ENCODE measurements at regions not wholly inside any gene's neighbourhood (a gene's known extent, or its start where the extent isn't known, plus 50 kb on each side); places are given as distances from the start of the nearest gene placed in this dataset.

DNA sequence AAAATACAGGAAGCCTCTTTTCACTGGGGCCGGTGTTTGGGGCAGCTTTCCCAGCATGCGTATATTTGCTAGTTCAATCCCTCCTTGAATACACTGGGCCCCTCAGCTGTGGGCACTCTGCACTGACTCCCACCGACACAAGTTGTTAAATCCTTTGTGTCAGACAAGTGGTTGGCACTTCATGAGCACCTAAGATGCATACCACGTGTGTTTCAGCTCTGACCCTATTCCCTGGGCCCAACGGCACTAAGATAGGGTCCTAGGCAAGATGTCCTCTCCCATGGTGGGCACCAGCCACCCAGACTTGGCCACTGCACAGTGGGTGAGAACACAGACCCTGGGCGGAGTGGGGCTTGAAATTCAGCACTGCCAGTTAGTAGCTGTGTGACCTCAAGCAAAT, 173.8 kb downstream of the BCL11B start:
- Histone ChIP-seq H3K4me1 (peaks cover 11% of the 10 kb centered on the region), H3K36me3 (no peaks in the 10 kb centered on the region), H3K4me3 (no peak overlapping the region), H3K9me3 (replicated peaks) (no peaks in the 10 kb centered on the region), H3K27me3 (no peaks in the 10 kb centered on the region), H3K27ac (no peak overlapping the region)
- no peak for DNase-seq

DNA sequence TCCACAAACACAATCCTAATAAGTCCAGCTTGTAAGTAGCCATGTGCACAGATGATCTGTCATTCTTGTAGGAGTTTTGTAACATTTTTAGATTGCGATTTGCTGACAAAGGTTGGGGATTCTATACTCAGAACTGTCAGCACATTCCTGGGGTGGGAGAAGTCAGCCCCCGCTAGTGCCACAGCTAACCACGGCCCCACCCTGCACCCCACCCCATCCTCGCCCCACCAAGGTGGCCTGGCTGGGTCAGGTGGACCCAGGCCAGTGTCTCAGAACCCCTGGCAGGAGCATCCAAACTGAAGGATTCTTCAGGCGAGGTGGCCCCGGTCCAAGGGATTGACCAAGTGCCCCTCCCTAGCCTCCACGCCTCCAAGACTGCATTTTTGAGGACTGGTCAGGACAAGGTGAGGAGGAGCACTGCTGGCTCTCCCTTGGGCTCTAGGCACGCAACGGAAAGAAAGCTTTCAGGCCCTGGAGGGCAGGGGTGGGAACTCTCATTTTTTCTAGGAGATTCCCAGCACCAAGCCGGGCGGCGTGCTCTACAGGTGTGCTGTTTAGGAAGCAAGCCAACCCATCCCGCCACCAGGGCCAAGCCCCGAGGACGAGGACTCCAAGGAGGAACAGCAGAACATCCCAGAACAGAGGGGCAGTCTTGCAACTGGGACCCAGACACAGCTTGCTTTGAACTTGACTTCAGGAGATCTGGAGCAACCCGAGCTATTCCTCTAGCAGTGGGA, 172.8 kb downstream of the BCL11B start:
- no peaks in the 10 kb centered on the region for H3K36me3 ChIP-seq
- no peak overlapping the region for H3K27ac ChIP-seq
- DNase-seq: no peak
- H3K4me3 ChIP-seq: no peak overlapping the region
- H3K9me3 ChIP-seq (replicated peaks): no peaks in the 10 kb centered on the region
- peaks cover 3% of the 10 kb centered on the region for H3K4me1 ChIP-seq
- no peaks in the 10 kb centered on the region for H3K27me3 ChIP-seq

- Histone ChIP-seq H3K36me3 (no peaks in the 10 kb centered on the region), H3K27ac (no peak overlapping the region), H3K27me3 (no peaks in the 10 kb centered on the region), H3K4me1 (no peaks in the 10 kb centered on the region; the same call in 1 of the 2 replicates), H3K4me3 (no peak overlapping the region), H3K9me3 (replicated peaks) (0 out of 2 replicates have a peak, but pooled peaks cover 2% of the 10 kb centered on the region)
- DNase-seq: no peak
Measured at GRCh38 chr14:99100497-99101270, 171.3 kb downstream of the BCL11B start.

DNA sequence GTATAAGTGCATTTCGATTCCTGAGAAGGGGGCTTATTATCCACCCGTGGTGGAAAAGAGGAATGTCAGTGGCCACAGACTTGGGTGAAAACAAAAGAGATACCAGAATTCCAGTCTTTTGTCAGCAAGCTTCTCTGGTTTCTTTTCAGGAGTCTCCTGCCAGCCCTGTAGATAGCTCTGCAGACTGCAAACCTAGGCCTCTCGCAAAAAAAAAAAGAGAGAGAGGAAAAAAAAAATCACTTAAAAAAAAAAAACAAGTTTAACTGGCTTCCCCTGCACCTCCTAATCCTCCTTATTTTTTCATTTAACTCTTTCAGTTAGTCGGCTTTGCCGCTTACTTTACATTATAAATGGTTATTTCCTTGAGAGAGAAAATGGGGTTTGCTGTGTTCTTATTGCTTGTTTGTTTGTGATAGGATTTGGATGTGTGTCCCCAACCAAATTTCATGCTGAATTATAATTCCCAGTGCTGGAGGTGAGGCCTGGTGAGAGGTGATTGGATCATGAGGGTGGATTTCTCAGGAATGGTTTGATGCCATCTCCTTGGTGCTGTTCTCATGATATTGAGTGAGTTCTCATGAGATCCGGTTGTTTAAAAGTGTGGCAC, 170.0 kb downstream of the BCL11B start:
- Histone ChIP-seq H3K36me3 (no peaks in the 10 kb centered on the region), H3K9me3 (replicated peaks) (0 out of 2 replicates have a peak, but pooled peaks cover 3% of the 10 kb centered on the region), H3K4me3 (no peak overlapping the region), H3K27ac (no peak overlapping the region), H3K4me1 (no peaks in the 10 kb centered on the region; the same call in 1 of the 2 replicates), H3K27me3 (no peaks in the 10 kb centered on the region)
- no peak for DNase-seq

- H3K9me3 ChIP-seq (replicated peaks): no peaks in the 10 kb centered on the region
- no peak overlapping the region for H3K4me3 ChIP-seq
- H3K27me3 ChIP-seq: no peaks in the 10 kb centered on the region
- DNase-seq: no peak
- no peak overlapping the region for H3K27ac ChIP-seq
- no peaks in the 10 kb centered on the region for H3K36me3 ChIP-seq
- H3K4me1 ChIP-seq: no peaks in the 10 kb centered on the region
Measured at GRCh38 chr14:99116741-99117295, 155.2 kb downstream of the BCL11B start.

DNA sequence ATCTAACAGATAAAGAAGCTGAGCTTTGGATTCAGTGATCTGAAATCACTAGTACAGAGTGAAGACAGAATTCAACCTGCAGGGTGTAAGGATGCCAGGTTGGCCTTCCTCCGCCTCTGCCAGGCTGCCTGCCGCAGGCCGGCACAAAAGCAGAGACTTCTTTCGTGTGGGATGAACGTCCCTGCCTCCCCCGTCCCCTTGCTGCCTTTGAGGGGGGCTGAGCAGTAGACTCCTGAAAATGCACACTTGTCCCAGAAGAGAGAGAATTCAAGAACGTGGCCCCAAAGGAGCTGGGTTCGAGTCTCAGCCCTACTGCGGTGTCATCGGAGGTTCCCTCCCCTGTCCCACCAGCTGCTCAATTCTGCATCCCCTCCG, 154.3 kb downstream of the BCL11B start:
- no peaks in the 10 kb centered on the region for H3K9me3 ChIP-seq (replicated peaks)
- no peak for DNase-seq

DNA sequence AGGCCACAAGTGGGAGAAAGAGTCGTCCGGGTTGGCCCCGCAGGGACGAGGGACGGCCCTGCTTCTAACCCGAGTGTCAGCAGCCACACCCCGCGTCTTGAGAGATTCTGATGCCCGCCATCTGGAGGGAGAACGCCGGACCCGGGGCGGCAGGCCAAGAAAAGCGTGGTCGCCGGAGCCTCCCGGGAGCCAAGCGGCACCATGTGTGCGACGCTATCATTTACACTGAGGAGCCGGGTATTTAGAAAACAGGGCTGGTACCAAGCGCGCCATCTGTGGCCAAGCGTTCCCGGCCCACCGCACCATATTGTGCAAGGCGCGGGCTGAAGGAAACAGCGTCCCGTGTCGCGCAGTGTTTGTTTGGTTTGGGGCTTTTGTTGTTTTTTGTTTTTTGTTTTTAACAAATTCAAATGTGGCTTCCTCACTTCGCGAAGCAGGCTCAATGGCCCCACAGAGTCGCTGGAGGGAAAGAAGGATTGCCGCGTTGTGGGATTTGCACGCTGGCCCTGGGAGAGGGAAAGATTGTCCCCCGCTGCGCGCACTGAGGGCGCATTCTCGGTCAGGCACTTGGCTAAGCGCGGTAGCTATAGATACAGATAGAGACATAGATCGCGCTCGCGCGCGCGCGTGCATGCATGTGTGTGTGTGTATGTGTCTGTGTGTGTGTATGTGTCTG, 153.8 kb downstream of the BCL11B start:
- Histone ChIP-seq H3K9me3 (replicated peaks) (no peaks in the 10 kb centered on the region), H3K36me3 (no peaks in the 10 kb centered on the region), H3K27ac (no peak overlapping the region), H3K4me1 (peaks cover 3% of the 10 kb centered on the region), H3K27me3 (no peaks in the 10 kb centered on the region), H3K4me3 (no peak overlapping the region)
- DNase-seq: no peak

More for the DNA sequence above, 154.3 kb downstream of the BCL11B start:
- no peak overlapping the region for H3K27ac ChIP-seq
- H3K27me3 ChIP-seq: no peaks in the 10 kb centered on the region
- H3K36me3 ChIP-seq: no peaks in the 10 kb centered on the region
- H3K4me1 ChIP-seq: peaks cover 3% of the 10 kb centered on the region
- no peak overlapping the region for H3K4me3 ChIP-seq

GRCh38 chr14:99118946-99119345, 153.1 kb downstream of the BCL11B start:
- Histone ChIP-seq H3K4me3 (no peak overlapping the region), H3K27ac (no peak overlapping the region), H3K4me1 (peaks cover 3% of the 10 kb centered on the region), H3K9me3 (replicated peaks) (no peaks in the 10 kb centered on the region), H3K27me3 (no peaks in the 10 kb centered on the region), H3K36me3 (no peaks in the 10 kb centered on the region)
- no peak for DNase-seq
